ENCODE measurements at regions not wholly inside any gene's neighbourhood (a gene's known extent, or its start where the extent isn't known, plus 50 kb on each side); places are given as distances from the start of the nearest gene placed in this dataset.

DNA sequence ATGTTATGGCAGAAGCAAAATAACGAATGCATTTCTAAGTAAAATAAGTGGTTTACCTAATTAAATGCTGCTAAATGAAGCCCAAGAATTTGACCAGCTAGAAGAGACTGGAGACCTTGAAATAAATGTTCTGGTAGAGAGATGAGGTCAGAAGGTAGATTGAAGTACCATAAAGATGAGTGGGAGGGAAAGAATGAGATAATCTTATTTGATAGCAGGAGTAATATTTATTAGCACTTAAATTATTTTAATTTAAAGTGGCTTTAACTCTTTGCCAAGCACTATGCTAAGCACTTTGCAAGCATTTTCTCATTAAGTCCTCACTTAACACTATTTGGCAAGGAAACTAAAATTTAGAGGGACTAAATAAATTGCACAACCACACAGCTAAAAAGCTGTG lies 314.9 kb upstream of the CCDC54 start:
- TF ChIP-seq, protein P1, sequence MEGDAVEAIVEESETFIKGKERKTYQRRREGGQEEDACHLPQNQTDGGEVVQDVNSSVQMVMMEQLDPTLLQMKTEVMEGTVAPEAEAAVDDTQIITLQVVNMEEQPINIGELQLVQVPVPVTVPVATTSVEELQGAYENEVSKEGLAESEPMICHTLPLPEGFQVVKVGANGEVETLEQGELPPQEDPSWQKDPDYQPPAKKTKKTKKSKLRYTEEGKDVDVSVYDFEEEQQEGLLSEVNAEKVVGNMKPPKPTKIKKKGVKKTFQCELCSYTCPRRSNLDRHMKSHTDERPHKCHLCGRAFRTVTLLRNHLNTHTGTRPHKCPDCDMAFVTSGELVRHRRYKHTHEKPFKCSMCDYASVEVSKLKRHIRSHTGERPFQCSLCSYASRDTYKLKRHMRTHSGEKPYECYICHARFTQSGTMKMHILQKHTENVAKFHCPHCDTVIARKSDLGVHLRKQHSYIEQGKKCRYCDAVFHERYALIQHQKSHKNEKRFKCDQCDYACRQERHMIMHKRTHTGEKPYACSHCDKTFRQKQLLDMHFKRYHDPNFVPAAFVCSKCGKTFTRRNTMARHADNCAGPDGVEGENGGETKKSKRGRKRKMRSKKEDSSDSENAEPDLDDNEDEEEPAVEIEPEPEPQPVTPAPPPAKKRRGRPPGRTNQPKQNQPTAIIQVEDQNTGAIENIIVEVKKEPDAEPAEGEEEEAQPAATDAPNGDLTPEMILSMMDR (IDR thresholded peaks at IDR 0.05; ENCODE audit: insufficient read depth, low read length): no peak
- TF ChIP-seq, protein P2, sequence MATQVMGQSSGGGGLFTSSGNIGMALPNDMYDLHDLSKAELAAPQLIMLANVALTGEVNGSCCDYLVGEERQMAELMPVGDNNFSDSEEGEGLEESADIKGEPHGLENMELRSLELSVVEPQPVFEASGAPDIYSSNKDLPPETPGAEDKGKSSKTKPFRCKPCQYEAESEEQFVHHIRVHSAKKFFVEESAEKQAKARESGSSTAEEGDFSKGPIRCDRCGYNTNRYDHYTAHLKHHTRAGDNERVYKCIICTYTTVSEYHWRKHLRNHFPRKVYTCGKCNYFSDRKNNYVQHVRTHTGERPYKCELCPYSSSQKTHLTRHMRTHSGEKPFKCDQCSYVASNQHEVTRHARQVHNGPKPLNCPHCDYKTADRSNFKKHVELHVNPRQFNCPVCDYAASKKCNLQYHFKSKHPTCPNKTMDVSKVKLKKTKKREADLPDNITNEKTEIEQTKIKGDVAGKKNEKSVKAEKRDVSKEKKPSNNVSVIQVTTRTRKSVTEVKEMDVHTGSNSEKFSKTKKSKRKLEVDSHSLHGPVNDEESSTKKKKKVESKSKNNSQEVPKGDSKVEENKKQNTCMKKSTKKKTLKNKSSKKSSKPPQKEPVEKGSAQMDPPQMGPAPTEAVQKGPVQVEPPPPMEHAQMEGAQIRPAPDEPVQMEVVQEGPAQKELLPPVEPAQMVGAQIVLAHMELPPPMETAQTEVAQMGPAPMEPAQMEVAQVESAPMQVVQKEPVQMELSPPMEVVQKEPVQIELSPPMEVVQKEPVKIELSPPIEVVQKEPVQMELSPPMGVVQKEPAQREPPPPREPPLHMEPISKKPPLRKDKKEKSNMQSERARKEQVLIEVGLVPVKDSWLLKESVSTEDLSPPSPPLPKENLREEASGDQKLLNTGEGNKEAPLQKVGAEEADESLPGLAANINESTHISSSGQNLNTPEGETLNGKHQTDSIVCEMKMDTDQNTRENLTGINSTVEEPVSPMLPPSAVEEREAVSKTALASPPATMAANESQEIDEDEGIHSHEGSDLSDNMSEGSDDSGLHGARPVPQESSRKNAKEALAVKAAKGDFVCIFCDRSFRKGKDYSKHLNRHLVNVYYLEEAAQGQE (IDR thresholded peaks at IDR 0.05; ENCODE audit: insufficient replicate concordance, low read depth): no peak
- TF ChIP-seq POLR2AphosphoS5 (IDR thresholded peaks at IDR 0.05; ENCODE audit: low read depth) (no peak), GABPA (IDR thresholded peaks at IDR 0.05; ENCODE audit: low read depth) (no peak)

Measured in HL-60 (cell line).